ENCODE measurements at regions not wholly inside any gene's neighbourhood (a gene's known extent, or its start where the extent isn't known, plus 50 kb on each side); places are given as distances from the start of the nearest gene placed in this dataset.

DNA sequence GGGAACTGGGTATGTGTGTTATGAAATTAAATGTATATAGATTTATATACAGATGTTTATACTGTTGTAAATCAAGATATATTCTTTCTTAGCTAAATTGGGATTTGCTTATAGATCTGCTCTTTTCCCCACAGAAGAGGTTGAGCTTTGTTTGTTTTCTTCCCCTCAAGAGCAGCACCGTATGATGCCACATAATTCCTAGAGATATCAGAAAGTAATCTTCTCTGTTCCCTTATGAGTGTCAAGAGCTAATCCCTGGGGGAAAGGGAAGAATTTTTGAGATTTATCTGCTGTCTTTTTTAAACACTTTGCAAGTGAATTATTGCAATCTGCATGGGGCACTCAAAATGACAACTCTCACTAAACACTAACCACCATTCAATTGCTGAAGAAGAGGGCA lies 68.7 kb upstream of the SP4 start:
- ChIA-PET POLR2A (no interaction called here), CTCF (no interaction called here)

DNA sequence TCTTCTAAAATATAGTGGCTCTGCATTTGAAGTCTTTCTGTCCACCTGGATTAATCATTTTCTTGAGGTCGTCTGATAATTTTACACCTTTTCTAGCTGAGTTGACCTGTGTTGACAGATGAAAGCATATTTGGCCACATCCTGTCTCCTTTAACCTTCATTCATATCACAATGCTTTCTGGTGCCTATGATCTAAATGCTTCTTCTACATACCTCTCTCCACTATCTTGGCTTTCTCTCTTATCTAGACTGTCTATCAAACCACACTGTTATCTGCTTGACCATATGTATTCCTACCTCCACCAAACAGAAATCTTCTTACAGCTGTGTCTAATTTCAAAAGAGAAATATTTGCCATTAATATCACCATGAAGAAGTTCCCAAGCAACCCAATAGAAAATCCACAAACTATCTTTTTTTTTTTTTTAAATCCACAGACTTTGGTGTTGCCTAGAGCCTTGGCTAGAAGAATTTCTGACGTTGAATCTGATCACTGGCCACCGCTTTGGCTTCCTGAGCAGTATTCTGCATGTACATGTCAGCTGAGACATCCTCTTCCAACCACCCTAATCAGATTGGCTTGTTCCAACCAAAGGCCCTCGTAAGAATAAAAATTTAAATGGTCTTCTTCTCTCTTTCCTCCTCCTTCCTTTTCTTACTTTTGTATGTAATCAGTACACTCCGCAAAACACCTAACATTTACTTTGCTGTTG lies 66.3 kb upstream of the SP4 start:
- ChIA-PET CTCF (interaction anchor here (1.0 kb wide), 1 partner anchor 11 kb away, joined by 3 read pairs; no protein-coding TSS in a partner anchor), POLR2A (no interaction called here)
- no peak for TF ChIP-seq ZFP69B (tag by site-specific recombination; IDR thresholded peaks at IDR 0.05)
- no peak for TF ChIP-seq EGR2 (tag by site-specific recombination; IDR thresholded peaks at IDR 0.05; ENCODE audit: low read depth)
- no peak for TF ChIP-seq ZNF610 (tag by site-specific recombination; IDR thresholded peaks at IDR 0.05; ENCODE audit: borderline replicate concordance)
- TF ChIP-seq PRDM6 (tag by site-specific recombination; IDR thresholded peaks at IDR 0.05), result no peak
- no peak for TF ChIP-seq ZBTB6 (tag by site-specific recombination; IDR thresholded peaks at IDR 0.05)
- no peak for TF ChIP-seq KLF7 (tag by site-specific recombination; IDR thresholded peaks at IDR 0.05; ENCODE audit: borderline replicate concordance)
- no peak for TF ChIP-seq ZFHX2 (tag by site-specific recombination; conservative IDR thresholded peaks at IDR 0.05)
- TF ChIP-seq RBAK (tag by site-specific recombination; IDR thresholded peaks at IDR 0.05), result no peak
- no peak for TF ChIP-seq PRDM4 (tag by site-specific recombination; IDR thresholded peaks at IDR 0.05)
- TF ChIP-seq ZNF223 (tag by site-specific recombination; IDR thresholded peaks at IDR 0.05), result no peak
- no peak for TF ChIP-seq ZNF629 (tag by site-specific recombination; IDR thresholded peaks at IDR 0.05)
- no peak for TF ChIP-seq KLF9 (tag by site-specific recombination; IDR thresholded peaks at IDR 0.05; ENCODE audit: low read depth)
- TF ChIP-seq, protein P1, sequence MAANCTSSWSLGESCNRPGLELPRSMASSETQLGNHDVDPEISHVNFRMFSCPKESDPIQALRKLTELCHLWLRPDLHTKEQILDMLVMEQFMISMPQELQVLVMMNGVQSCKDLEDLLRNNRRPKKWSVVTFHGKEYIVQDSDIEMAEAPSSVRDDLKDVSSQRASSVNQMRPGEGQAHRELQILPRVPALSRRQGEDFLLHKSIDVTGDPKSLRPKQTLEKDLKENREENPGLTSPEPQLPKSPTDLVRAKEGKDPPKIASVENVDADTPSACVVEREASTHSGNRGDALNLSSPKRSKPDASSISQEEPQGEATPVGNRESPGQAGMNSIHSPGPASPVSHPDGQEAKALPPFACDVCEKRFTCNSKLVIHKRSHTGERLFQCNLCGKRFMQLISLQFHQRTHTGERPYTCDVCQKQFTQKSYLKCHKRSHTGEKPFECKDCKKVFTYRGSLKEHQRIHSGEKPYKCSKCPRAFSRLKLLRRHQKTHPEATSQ (tag by site-specific recombination; IDR thresholded peaks at IDR 0.05), result no peak
- no peak for TF ChIP-seq ZNF133 (tag by site-specific recombination; IDR thresholded peaks at IDR 0.05)
- TF ChIP-seq ZBTB8A (tag by site-specific recombination; IDR thresholded peaks at IDR 0.05), result no peak
- no peak for TF ChIP-seq ZSCAN23 (tag by site-specific recombination; IDR thresholded peaks at IDR 0.05)
- TF ChIP-seq ZNF114 (tag by site-specific recombination; IDR thresholded peaks at IDR 0.05), result no peak
- TF ChIP-seq ZNF274 (IDR thresholded peaks at IDR 0.05; ENCODE audit: low read length), result no peak
- no peak for TF ChIP-seq ZNF274 (tag by site-specific recombination; IDR thresholded peaks at IDR 0.05; ENCODE audit: borderline replicate concordance)
- no peak for TF ChIP-seq ZNF658 (tag by site-specific recombination; IDR thresholded peaks at IDR 0.05)
- Histone ChIP-seq H3K27ac (ENCODE audit: extremely low read depth, low read depth, low read length) (no peak overlapping the region), H3K4me1 (ENCODE audit: control insufficient read depth, insufficient read depth, low read length) (peaks cover 16% of the 10 kb centered on the region; the same call in 1 of the 2 replicates), H3K36me3 (ENCODE audit: control insufficient read depth in 2 of 2, insufficient read depth in 1 of 2, low read length in 2 of 2) (no peaks in the 10 kb centered on the region), H3K9me3 (ENCODE audit: control insufficient read depth, insufficient read depth, low read depth, low read length) (no peaks in the 10 kb centered on the region), H3K4me3 (ENCODE audit: low read depth, low read length) (no peak overlapping the region)

More for the DNA sequence above, 68.7 kb upstream of the SP4 start:
- H3K9me3 ChIP-seq (ENCODE audit: control insufficient read depth, insufficient read depth, low read depth, low read length), result no peaks in the 10 kb centered on the region
- H3K4me1 ChIP-seq (ENCODE audit: control insufficient read depth, insufficient read depth, low read length), result peaks cover 9% of the 10 kb centered on the region; the same call in 1 of the 2 replicates
- 0 out of 2 replicates have a peak, but pooled peaks have one; percentile 19 for TF ChIP-seq BCL6B (tag by site-specific recombination; IDR thresholded peaks at IDR 0.05)
- no peak for TF ChIP-seq ZNF660 (tag by site-specific recombination; IDR thresholded peaks at IDR 0.05)
- no peaks in the 10 kb centered on the region for H3K36me3 ChIP-seq (ENCODE audit: control insufficient read depth in 2 of 2, insufficient read depth in 1 of 2, low read length in 2 of 2)
- H3K27ac ChIP-seq (ENCODE audit: extremely low read depth, low read depth, low read length), result no peak overlapping the region
- H3K4me3 ChIP-seq (ENCODE audit: low read depth, low read length), result no peak overlapping the region

Measured in HEK293 (cell line).